8988T (cell line): ENCODE measurements at regions not wholly inside any gene's neighbourhood (a gene's known extent, or its start where the extent isn't known, plus 50 kb on each side); places are given as distances from the start of the nearest gene placed in this dataset.
"Not testable (repeated sequence)": the region's sequence is repeated elsewhere in the genome, so short reads cannot be mapped to it uniquely, and the experiment has no call there.

Source experiments
- DNase-seq: peaks from one replicate; pipeline ENCODE4 v3.0.0; 2011

GRCh38 chr2:55124682-55125081 lies 74.4 kb upstream of the RTN4 start:
- not testable (repeated sequence) for DNase-seq

- no peak for DNase-seq
Measured at GRCh38 chr2:55123851-55124269, 73.6 kb upstream of the RTN4 start.

GRCh38 chr2:55120634-55121359 lies 70.5 kb upstream of the RTN4 start:
- no peak for DNase-seq

GRCh38 chr2:55119711-55120487 lies 69.6 kb upstream of the RTN4 start:
- no peak for DNase-seq

DNA sequence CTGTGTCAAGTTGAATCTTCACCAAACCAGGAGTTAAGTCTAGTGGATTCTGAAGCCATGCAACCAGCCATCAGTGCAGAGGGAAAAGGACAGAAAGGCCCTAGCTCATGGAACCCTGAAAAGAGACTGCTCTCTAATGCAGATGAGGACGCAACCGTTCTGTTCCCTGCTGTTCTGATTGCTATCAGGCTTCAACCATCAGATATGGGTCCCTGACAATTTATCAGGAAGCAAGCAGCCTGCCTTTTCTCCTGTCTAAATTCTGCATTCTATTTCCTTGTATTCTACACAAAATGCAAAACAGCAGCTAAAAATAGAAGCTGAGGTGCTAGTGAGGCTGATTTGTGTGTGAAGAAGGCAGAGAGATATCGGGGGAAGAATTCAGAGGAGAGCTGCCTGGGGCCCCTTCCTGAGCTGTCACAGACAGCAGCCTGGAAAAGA lies 68.4 kb upstream of the RTN4 start:
- DNase-seq: no peak

DNA sequence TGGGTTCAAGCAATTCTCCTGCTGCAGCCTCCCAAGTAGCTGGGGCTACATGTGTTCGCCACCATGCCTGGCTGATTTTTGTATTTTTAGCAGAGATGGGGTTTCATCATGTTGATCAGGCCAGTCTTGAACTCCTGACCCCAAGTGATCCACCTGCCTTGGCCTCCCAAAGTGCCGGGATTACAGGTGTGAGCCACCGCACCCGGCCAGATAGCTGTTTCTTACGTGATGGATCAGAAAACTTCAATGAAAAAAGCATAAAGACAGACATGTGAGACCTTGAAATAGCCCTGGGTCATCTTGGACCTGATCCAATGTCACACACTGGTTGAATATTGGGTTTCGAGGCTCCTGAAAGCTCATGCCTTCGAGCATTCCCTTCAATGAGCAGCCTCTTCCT lies 66.7 kb upstream of the RTN4 start:
- DNase-seq: no peak

DNA sequence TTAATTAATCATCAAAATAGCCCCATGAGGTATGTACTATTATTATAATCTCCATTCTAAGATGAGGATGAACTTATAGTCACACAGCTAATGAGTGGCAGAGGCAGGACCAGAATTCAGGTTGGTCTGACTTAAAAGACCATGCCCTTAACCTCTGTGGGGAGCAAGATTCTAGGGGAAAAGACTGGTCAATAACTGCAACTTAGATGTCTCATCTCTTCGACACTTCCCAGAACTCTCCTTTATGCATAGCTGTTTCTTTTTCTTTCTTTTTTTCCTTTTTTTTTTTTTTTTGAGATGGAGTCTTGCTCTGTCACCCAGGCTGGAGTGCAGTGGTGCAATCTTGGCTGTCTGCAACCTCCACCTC lies 66.3 kb upstream of the RTN4 start:
- DNase-seq: no peak

DNA sequence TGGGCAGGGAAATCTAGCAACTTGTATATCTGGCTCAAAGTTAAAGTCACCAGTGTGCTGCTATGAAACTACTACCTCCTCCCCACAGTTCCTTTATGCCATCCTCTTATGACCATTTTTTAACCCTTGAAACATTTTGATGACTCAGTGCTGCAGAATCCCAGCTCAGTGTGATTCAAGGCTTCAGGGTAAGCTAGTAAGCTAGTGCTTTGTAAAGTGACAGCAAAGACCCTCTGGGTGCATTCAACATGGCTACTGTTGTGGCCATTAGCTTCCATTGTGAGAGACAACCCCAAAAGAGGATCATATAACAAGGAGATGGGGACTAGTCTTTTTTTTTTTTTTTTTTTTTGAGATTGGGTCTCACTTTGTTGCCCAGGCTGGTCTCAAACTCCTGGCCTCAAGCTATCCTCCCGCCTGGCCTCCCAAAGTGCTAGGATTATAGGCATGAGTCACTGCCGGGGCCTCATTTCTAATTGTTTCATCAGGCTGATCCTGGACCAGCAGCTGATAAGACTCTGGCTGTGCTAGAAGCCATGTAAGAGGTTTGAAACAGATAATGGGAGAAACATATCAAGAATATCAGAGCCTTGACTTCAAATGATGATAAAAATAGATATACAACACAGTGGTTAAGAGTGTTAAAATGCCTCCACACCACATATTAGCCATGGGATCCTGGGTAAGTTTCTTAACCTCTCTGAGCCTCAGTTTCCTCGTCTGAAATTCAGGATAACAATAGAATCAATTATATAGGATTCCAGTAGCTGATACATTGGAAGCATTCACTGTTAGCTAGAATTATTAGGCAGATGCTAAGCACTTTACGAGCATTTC lies 65.7 kb upstream of the RTN4 start:
- DNase-seq: no peak

DNA sequence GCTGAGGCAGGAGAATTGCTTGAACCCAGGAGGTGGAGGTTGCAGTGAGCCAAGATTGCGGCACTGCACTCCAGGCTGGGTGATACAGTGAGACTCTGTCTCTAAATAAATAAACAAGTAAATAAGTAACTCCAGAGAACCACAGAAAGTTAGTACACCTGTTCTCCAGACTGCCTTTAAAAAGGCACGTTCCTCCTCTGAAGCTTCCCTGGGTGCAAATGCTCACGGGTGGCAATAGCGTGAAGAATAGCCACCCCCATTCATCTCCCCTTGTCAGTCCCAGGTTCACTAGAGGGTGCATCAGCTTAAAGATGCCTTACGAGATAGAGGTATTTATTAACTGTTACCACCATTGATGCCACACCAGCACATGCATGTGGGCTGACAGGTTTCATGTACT lies 64.3 kb upstream of the RTN4 start:
- DNase-seq: no peak

DNA sequence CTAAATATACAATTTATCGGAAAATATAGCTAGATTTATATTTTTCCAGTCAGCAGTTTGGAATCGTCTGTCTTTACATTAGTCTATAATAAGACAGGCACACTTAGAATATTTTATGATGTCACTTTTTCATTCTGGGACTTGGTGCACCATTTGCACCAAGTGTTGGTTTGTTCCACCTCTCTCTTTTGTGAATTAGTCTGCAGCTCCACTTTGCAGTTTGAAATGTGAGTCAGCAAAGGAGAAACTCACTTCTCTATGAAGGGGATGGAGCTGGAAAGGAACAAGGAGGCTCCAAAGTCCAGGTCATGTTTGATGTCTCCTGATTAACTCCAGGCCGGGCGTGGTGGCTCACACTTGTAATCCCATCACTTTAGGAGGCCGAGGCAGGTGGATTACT lies 63.8 kb upstream of the RTN4 start:
- no peak for DNase-seq

GRCh38 chr2:55112229-55113031 lies 62.2 kb upstream of the RTN4 start:
- no peak for DNase-seq

DNA sequence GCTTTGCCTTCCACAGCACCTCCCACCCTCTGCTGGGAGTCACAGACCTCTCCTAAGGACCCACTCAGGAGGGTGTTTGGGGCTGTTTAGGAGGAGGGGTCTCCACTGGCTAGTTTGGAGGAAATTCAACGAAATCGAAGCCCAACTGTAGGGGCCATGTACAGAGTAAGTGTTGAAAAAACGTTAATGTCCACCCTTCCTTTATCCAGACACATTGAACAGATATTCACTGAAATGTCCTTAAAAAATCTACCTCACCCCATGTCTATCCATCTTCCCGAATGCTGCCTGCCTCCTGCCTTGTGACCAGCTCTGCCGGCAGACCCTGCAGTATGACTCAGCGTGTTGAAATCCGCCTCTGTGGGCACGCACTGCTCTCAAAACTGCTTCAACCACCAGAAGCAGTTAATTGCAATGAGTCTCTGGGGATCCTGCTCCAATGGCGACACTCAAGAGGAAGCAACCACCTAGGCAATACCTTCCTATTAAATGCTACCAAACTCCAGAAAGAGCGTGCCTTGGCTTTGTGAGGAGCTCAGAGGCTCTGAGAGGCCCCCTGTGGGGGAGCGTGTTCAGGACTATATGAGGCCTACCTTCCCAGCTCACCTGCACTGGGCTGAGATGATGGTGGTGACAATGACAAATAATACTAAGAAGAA lies 61.4 kb upstream of the RTN4 start:
- peak; percentile 22 for DNase-seq

DNA sequence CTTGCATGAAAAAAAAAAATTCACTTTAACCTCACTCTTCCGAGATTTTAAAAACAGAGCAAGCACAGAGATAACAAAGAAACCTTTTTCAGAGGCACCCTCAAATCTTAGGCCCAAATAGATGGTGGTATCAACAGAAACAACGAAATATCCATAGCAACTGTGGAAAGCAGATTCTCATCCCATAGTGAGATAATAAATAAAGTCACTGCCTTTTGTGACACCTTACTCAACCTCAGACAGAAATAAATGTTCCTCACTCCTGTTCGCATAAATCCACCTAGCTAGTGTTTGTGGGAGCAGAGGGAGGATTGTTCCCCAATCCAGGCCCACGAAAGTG lies 60.9 kb upstream of the RTN4 start:
- no peak for DNase-seq

DNA sequence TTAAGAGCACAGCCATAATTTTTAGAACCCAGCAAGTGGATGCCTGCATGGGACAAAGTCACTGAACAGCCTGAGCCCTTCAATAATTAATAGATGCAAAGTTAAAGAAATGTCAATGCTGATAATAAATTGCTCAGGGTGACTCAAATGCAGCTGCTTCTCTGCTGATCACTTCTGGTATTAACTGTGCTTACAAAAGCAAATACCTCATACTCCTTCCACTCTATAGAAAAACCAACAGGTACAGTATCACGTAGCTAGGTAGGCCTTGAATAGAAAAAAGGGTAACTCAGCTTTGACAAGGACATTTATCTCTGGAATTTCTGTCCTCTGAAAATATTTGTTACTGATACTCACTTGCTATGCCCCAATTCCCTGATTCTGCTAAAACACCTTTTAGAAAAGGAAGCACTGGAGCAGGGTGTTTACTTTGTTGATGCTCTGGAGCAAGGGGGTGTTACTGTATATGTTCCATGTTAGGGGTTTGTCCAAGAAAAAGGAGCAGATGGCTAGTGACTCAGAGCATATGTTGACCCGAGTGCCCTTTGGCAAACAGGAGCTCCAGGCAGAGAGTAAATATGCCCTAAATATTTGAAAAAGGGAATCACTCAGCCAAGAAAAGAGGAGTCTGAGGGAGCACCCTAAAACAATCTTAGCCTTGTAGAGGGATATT lies 59.1 kb upstream of the RTN4 start:
- DNase-seq: no peak

DNA sequence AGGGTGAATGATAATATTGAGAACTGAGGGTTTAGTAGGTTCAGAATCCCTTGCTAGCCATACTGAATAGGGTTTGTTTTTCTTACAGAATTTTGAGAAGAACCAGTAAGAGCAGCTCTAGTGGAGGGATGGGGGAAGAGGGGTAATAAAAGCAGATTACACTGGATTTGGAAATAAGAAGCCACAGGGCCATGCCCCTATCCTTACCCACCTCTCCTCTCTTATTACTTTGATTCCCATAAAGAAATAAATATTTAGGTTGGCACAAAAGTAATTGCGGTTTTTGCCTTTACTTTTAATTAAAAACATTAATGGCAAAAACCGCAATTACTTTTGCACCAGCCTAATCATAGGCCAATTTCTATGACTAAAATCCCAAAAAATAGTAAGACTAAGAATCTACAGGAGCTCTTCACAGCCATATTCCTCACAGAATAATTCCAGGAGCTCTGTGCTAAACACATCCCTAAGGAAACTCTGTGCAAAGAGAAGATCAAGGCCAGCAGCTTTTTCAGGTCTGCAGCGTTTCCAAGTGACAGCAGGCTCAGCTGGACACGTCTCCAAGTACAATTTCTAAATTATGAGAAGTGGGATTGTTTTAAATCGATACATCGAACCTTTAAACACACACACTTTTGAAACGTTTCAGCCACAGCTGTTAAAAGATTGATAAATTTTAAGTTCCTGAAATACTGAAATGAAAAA lies 58.4 kb upstream of the RTN4 start:
- no peak for DNase-seq

GRCh38 chr2:55107436-55107835 lies 57.2 kb upstream of the RTN4 start:
- no peak for DNase-seq

- no peak for DNase-seq
Measured at GRCh38 chr2:55106148-55106547, 55.9 kb upstream of the RTN4 start.

- DNase-seq: no peak
Measured at GRCh38 chr2:55105456-55105855, 55.2 kb upstream of the RTN4 start.

- no peak for DNase-seq
Measured at GRCh38 chr2:55103046-55103445, 52.8 kb upstream of the RTN4 start.

DNA sequence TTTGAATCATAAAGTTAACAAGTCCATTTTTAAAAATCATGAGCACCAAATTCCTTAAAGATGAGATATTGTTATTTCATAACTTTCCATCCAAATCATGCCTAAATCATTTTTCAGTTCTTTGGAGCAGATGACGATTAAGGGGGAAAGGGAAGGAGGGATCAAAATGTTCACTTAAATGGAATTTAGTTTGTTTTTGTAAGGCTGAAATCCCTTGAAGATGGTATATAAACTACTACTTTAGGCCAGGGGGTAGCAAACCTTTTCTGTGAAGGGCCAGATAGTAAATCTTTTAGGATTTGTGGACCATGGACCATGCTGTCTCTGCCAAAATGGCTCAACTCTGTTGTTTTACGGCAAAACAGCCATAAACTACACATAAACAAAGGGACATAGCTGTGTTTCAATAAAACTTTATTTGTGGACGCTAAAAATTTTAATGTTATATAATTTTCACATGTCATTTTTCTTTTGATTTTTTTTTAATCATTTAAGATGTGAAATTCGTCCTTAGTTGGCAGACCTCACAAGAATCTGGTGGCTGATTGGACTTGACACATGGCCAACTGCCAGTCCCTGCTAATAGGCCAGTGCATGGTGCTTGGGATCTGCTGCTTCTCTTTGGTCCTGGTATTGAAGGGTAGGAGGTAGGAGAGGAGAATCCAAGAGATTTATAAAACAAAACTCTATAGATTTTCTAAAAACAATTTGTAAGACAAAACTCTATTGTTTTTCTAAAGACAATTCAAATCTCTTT lies 52.0 kb upstream of the RTN4 start:
- no peak for DNase-seq
